ENCODE measurements at regions not wholly inside any gene's neighbourhood (a gene's known extent, or its start where the extent isn't known, plus 50 kb on each side); places are given as distances from the start of the nearest gene placed in this dataset.

DNA sequence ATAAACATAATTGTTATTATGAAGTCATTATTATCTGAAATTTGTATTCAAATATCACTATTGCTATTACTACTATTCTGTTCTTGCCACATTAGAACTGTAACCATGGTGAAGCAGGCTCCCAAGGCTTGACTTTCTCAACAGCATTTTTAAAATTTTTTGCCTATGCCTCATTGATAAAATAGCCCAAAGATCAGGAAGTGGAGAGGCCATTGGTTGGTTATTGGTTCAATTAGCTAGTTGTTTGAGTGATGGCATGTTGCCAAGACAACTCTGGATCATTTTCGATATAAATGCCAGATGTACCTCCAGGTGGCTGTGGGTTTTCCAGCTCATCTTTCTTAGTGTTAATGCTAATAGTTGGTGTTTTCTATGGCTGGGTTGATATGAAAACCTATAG is 513.5 kb downstream of the TRIB2 start:
- DNase-seq: no peak
- Histone ChIP-seq H3K9me3 (no peaks in the 10 kb centered on the region), H3K27me3 (no peaks in the 10 kb centered on the region), H3K4me1 (no peaks in the 10 kb centered on the region), H3K27ac (no peak overlapping the region), H3K36me3 (ENCODE audit: low read depth, missing control alignments) (no peaks in the 10 kb centered on the region), H3K4me3 (no peak overlapping the region)
- TF ChIP-seq, protein P1, sequence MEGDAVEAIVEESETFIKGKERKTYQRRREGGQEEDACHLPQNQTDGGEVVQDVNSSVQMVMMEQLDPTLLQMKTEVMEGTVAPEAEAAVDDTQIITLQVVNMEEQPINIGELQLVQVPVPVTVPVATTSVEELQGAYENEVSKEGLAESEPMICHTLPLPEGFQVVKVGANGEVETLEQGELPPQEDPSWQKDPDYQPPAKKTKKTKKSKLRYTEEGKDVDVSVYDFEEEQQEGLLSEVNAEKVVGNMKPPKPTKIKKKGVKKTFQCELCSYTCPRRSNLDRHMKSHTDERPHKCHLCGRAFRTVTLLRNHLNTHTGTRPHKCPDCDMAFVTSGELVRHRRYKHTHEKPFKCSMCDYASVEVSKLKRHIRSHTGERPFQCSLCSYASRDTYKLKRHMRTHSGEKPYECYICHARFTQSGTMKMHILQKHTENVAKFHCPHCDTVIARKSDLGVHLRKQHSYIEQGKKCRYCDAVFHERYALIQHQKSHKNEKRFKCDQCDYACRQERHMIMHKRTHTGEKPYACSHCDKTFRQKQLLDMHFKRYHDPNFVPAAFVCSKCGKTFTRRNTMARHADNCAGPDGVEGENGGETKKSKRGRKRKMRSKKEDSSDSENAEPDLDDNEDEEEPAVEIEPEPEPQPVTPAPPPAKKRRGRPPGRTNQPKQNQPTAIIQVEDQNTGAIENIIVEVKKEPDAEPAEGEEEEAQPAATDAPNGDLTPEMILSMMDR (IDR thresholded peaks at IDR 0.05): no peak
- no peak for TF ChIP-seq POLR2A (IDR thresholded peaks at IDR 0.05)
- 76 to 82% methylated on average over 1 of the region's 1 CpG for WGBS, 2 donors
- intact Hi-C loops (cut with DNase I; ENCODE audit: low total_unique reads): no loop called here

DNA sequence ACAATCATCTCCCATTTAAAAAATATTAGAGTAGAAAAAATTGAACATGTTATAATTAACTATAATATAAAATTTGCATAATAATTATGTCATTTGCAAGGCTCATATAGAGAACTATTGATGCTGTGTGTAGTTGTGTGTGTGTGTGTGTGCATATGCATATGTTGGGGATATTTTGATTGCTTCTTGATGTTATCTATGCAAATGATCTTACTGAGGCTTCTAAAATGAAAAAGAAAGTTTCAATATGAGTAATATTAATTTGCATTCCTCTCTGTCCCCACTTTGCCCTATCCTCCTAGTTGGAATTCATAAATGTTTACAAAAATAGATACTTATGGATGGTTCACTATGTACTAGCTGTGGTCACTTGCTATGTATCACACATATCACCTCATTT is 523.3 kb downstream of the TRIB2 start:
- H3K27me3 ChIP-seq: no peaks in the 10 kb centered on the region
- no peak overlapping the region for H3K27ac ChIP-seq
- no peaks in the 10 kb centered on the region for H3K9me3 ChIP-seq
- DNase-seq: no peak
- no peak overlapping the region for H3K4me3 ChIP-seq
- no peaks in the 10 kb centered on the region for H3K4me1 ChIP-seq
- TF ChIP-seq, protein P1 (IDR thresholded peaks at IDR 0.05): no peak
- no peak for TF ChIP-seq POLR2A (IDR thresholded peaks at IDR 0.05)
- no peaks in the 10 kb centered on the region for H3K36me3 ChIP-seq (ENCODE audit: low read depth, missing control alignments)
- intact Hi-C loops (cut with DNase I; ENCODE audit: low total_unique reads): no loop called here

- no peak for TF ChIP-seq POLR2A (IDR thresholded peaks at IDR 0.05)
- TF ChIP-seq, protein P1 (IDR thresholded peaks at IDR 0.05): no peak
- intact Hi-C loops (cut with DNase I; ENCODE audit: low total_unique reads): no loop called here
- Histone ChIP-seq H3K27me3 (no peaks in the 10 kb centered on the region), H3K4me1 (no peaks in the 10 kb centered on the region), H3K4me3 (no peak overlapping the region), H3K27ac (no peak overlapping the region), H3K9me3 (no peaks in the 10 kb centered on the region), H3K36me3 (ENCODE audit: low read depth, missing control alignments) (no peaks in the 10 kb centered on the region)
- no peak for DNase-seq
- WGBS, 2 donors: 86 to 87% methylated on average over 11 of the region's 11 CpGs
These were observed 524.2 kb downstream of the TRIB2 start for GRCh38 chr2:13240789-13241487.

GRCh38 chr2:13252615-13253014 is 535.9 kb downstream of the TRIB2 start:
- Histone ChIP-seq H3K36me3 (ENCODE audit: low read depth, missing control alignments) (no peaks in the 10 kb centered on the region), H3K27me3 (no peaks in the 10 kb centered on the region), H3K4me3 (no peak overlapping the region), H3K27ac (no peak overlapping the region), H3K4me1 (no peaks in the 10 kb centered on the region), H3K9me3 (no peaks in the 10 kb centered on the region)
- DNase-seq: no peak
- intact Hi-C loops (cut with DNase I; ENCODE audit: low total_unique reads): no loop called here
- 69% methylated on average over 4 of the region's 4 CpGs for WGBS, 2 donors
- TF ChIP-seq, protein P1 (IDR thresholded peaks at IDR 0.05): no peak
- TF ChIP-seq POLR2A (IDR thresholded peaks at IDR 0.05): no peak

DNA sequence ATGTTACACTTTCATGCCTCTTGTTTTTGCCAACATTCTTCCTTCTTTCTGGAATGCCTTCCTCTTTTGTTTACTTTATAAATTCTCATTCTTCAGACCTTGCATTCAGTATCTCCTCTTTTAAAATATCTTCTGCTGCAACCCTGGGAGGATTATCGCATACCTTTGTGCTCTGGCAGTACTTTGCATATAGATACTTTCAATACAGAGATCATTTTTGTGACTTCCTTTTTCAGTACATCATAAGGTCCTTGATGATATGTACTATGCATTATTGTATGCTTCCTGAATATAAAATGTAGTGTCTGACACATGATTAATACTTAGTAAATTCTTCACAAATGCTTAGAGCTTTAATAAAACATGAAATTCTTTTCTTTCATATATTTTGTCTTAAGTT is 538.7 kb downstream of the TRIB2 start:
- WGBS, 2 donors: 67 to 71% methylated on average over 1 of the region's 1 CpG
- Histone ChIP-seq H3K4me3 (no peak overlapping the region), H3K4me1 (no peaks in the 10 kb centered on the region), H3K9me3 (no peaks in the 10 kb centered on the region), H3K27ac (no peak overlapping the region), H3K36me3 (ENCODE audit: low read depth, missing control alignments) (no peaks in the 10 kb centered on the region), H3K27me3 (no peaks in the 10 kb centered on the region)
- DNase-seq: no peak
- TF ChIP-seq POLR2A (IDR thresholded peaks at IDR 0.05): no peak
- TF ChIP-seq, protein P1 (IDR thresholded peaks at IDR 0.05): no peak
- intact Hi-C loops (cut with DNase I; ENCODE audit: low total_unique reads): no loop called here

Data from testis (tissue), 2 donors.